ENCODE measurements at regions not wholly inside any gene's neighbourhood (a gene's known extent, or its start where the extent isn't known, plus 50 kb on each side); places are given as distances from the start of the nearest gene placed in this dataset.
A peak's percentile ranks its signal among the peaks of the same experiment; 100 is the strongest.
"Not testable (repeated sequence)": the region's sequence is repeated elsewhere in the genome, so short reads cannot be mapped to it uniquely, and the experiment has no call there.

GRCh38 chrX:109172091-109172602 is 309.7 kb downstream of the GUCY2F start:
- no peak for DNase-seq (ENCODE audit: low read depth)

DNA sequence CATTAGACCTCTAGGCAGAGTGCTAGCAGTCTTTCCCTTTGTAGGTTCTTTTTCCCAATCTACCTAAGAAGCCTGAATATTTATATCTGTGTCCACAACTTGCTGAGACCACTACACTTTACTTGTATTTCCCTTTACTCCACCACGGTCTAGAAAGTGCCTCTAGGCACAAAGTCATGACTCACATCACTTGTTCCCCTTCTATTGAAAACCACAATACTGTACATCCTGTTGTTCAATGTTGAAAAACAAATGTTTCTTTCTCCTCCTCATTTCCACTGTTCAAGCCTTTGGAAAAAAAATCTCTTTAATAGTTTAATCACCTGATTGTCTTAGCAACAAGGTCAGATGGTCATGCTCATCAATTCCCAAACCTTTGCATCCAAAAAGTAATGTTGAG is 326.7 kb downstream of the GUCY2F start:
- no peak for DNase-seq (ENCODE audit: low read depth)

- not testable (repeated sequence) for DNase-seq (ENCODE audit: low read depth)
These were observed 337.7 kb downstream of the GUCY2F start for GRCh38 chrX:109144173-109144572.

DNA sequence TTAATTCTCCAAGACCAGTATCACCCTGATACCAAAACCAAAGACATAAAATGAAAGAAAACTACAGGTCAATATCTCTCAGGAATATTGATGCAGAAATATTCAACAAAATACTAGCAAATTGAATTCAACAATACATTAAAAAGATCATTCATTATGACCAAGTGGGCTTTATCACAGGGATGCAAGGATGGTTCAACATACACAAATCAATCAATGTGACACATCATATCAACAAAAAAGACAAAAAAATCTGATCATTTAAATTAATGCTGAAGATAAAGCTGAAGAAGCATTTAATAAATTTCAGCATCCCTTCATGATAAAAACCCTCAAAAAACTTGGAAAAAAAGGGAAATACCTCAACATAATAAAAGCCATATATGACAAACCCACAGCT is 341.4 kb downstream of the GUCY2F start:
- DNase-seq (ENCODE audit: low read depth), result no peak

GRCh38 chrX:109134777-109135176 is 347.1 kb downstream of the GUCY2F start:
- DNase-seq (ENCODE audit: low read depth), result no peak

GRCh38 chrX:109125304-109125703 is 356.6 kb downstream of the GUCY2F start:
- no peak for DNase-seq (ENCODE audit: low read depth)

GRCh38 chrX:109089359-109089758 is 353.0 kb upstream of the IRS4 start:
- no peak for DNase-seq (ENCODE audit: low read depth)

GRCh38 chrX:109077788-109078187 is 341.4 kb upstream of the IRS4 start:
- no peak for DNase-seq (ENCODE audit: low read depth)

DNA sequence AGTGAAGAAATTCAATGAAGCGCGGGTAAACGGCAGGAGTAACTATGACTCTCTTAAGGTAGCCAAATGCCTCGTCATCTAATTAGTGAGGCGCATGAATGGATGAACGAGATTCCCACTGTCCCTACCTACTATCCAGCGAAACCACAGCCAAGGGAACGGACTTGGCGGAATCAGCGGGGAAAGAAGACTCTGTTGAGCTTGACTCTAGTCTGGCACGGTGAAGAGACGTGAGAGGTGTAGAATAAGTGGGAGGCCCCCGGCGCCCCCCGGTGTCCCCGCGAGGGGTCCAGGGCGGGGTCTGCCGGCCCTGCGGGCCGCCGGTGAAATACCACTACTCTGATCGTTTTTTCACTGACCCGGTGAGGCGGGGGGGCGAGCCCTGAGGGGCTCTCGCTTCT is 317.8 kb upstream of the IRS4 start:
- DNase-seq (ENCODE audit: low read depth), result peak; percentile 41

DNA sequence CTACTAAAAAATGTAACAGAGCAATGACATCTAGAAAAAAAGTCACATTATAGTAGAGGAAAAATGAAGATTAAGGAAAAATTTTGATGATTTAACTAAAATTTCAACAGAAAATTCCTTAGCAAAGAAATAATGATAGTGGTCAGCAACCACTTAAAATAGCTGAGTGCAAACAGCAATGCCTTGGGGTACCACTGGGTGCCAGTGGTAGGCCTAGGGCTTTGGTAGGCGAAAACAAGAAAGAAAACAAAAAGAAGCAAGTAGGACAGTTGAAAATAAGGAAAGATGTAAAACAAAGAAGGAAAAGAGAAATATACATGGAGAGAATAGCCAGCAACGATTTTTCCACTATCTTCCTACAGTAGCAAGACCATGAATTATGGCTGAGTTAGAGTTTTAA is 313.5 kb upstream of the IRS4 start:
- no peak for DNase-seq (ENCODE audit: low read depth)

DNA sequence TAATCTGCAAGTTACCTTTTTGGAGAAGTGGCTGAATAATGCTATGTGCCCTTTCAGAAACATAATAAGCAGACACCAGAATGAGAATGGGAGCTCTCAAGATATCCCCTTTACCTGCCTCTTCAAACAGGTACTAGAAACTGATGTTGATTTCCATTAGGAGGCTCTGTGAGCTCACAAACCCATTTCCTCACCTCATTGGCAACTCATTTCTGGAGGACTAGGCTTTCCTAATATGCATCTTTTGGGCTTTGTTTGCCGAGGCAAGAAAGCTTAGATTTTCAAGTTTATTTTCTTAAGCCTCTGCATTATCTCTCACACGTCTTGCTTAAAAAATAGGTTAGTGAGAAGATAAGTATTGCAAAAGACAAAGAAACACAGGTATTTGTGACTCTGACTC is 313.1 kb upstream of the IRS4 start:
- no peak for DNase-seq (ENCODE audit: low read depth)

DNA sequence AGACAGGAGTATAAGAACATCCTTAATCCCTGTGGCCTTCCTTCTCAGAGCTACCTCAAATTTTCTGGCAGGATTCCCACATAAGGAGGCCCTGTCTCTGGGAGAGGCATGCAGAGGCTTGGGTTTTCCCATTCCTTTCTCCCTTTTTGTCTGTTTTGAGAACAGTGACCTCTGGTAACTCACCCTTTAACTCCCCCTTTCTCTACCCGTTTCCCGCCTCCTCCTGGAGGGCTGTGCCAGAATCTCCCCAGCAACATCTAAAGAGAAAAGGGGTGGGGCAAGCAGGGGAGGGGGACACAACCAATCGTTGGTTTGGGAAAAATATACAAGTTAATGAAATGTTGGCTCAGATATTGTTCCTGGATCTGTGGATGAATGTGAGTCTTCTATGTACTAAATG is 303.7 kb upstream of the IRS4 start:
- DNase-seq (ENCODE audit: low read depth), result no peak

GRCh38 chrX:109036624-109037023 is 300.3 kb upstream of the IRS4 start:
- no peak for DNase-seq (ENCODE audit: low read depth)

DNA sequence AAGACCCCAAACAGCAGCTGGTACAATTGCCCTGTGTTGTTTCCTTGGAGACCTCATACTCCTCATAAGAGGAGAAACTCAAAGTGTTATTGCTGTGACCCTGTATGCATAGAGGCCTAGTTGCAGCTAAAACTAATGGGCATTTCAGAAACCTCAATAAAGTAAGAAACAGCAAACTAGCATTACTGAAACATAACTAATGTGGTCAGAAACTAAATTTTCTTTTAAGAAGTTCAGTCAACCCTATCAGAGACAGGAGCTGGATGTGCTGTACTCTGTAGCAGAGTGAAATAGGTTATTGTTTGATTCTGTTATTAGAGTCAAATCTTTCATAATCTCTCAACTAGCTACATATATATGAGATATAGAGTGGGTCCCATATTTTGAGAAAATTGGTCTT is 257.5 kb upstream of the IRS4 start:
- DNase-seq (ENCODE audit: low read depth), result no peak

DNA sequence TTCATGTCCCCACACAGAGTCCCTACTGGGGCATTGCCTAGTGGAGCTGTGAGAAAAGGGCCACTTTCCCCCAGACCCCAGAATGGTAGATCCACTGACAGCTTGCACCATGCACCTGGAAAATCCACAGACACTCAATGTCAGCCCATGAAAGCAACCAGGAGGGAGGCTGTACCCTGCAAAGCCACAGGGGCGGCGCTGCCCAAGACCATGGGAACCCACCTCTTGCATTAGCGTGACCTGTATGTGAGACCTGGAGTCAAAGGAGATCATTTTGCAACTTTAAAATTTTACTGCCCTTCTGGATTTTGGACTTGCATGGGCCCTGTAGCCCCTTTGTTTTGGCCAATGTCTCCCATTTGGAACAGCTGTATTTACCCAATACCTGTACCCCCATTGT is 236.5 kb upstream of the IRS4 start:
- DNase-seq (ENCODE audit: low read depth), result not testable (repeated sequence)

GRCh38 chrX:108947205-108947604 is 210.8 kb upstream of the IRS4 start:
- DNase-seq (ENCODE audit: low read depth), result no peak

DNA sequence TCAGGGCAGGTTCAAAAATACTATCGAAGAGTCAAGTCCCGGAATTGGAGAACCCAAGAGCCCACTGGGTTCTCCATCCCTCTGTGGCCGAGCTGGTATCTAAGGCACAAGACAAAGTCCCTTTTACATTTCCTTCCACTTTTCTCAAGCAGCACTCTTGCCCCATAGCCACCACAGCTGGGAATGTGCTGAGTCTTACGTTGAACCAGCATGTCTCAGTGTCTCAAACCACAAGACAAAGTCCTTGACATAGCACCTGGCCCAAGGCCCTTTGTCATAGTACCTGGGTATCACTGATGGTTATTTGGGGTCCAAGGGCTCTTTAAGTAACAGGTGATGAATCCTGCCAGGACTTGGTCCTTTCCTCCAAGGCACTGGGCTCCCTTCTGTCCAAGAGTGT is 210.2 kb upstream of the IRS4 start:
- DNase-seq (ENCODE audit: low read depth), result no peak

- no peak for DNase-seq (ENCODE audit: low read depth)
These were observed 209.6 kb upstream of the IRS4 start for GRCh38 chrX:108945883-108946523.

- no peak for DNase-seq (ENCODE audit: low read depth)
These were observed 178.4 kb upstream of the IRS4 start for GRCh38 chrX:108914791-108915190.

DNA sequence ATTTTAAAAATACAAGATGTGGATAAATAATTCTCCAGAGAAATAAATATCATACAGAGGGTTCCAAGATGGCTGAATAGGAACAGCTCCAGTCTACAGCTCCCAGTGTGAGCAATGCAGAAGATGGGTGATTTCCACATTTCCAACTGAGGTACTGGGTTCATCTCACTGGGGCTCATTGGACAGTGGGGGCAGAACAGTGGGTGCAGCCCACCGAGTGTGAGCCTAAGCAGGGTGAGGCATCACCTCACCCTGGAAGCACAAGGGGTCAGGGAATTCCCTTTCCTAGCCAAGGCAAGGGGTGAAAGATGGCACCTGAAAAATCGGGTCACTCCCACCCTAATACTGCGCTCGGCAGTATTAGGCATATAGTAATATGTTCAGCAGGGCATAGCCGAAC is 167.5 kb upstream of the IRS4 start:
- DNase-seq (ENCODE audit: low read depth), result not testable (repeated sequence)

GRCh38 chrX:108900333-108900732 is 164.0 kb upstream of the IRS4 start:
- DNase-seq (ENCODE audit: low read depth), result no peak

DNA sequence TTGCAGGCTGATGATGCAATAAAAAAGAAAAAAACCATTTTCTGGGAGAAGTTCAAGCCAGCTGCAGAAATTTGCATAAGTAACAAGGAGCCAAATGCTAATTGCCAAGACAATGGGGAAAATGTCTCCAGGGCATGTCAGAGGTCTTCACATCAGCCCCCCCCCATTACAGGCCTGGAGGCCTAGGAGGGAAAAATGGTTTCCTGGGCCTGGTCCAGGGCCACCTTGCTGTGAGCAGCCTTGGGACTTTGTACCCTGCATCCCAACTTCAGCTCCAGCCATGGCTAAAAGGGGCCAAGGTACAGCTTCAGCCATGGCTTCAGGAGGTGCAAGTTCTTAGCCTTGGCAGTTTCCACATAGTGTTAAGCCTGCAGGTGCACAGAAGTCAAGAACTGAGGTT is 160.0 kb upstream of the IRS4 start:
- DNase-seq (ENCODE audit: low read depth), result not testable (repeated sequence)

- DNase-seq (ENCODE audit: low read depth), result no peak
These were observed 156.1 kb upstream of the IRS4 start for GRCh38 chrX:108892501-108892900.

- no peak for DNase-seq (ENCODE audit: low read depth)
These were observed 139.2 kb upstream of the IRS4 start for GRCh38 chrX:108875548-108875947.
